GM12873 (cell line): ENCODE measurements at regions not wholly inside any gene's neighbourhood (a gene's known extent, or its start where the extent isn't known, plus 50 kb on each side); places are given as distances from the start of the nearest gene placed in this dataset.

ENCODE experiments used
- TF ChIP-seq, protein P1 (sequence below): IDR thresholded peaks from 2 replicates; pipeline ENCODE4 v1.5.1; 2012; ENCODE audit warnings: low read depth, mild to moderate bottlenecking, moderate library complexity, low read length, control low read depth; ENCODE audit not compliant: insufficient read depth; ENCODE audit errors: missing control alignments

DNA sequence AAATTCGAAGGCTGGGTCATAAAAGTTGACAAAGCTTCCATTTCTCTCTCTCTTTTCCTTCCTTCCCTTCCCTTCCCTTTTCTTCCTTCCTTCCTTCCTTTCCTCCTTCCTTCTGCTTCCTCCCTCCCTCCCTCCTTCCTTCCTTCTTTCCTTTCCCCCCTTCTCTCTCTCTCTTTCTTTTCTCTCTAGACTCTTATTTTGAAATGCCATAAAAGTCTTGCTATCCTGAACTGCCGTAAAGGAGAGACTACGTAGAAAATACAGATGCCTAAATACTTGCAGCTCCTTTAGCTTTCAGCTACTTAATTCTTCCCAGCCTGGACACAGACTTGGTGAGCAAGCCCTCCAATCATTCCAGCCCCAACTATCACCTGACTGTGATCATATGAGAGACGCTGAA, 1644.4 kb downstream of the FAM181B start:
- TF ChIP-seq, protein P1, sequence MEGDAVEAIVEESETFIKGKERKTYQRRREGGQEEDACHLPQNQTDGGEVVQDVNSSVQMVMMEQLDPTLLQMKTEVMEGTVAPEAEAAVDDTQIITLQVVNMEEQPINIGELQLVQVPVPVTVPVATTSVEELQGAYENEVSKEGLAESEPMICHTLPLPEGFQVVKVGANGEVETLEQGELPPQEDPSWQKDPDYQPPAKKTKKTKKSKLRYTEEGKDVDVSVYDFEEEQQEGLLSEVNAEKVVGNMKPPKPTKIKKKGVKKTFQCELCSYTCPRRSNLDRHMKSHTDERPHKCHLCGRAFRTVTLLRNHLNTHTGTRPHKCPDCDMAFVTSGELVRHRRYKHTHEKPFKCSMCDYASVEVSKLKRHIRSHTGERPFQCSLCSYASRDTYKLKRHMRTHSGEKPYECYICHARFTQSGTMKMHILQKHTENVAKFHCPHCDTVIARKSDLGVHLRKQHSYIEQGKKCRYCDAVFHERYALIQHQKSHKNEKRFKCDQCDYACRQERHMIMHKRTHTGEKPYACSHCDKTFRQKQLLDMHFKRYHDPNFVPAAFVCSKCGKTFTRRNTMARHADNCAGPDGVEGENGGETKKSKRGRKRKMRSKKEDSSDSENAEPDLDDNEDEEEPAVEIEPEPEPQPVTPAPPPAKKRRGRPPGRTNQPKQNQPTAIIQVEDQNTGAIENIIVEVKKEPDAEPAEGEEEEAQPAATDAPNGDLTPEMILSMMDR: no peak

DNA sequence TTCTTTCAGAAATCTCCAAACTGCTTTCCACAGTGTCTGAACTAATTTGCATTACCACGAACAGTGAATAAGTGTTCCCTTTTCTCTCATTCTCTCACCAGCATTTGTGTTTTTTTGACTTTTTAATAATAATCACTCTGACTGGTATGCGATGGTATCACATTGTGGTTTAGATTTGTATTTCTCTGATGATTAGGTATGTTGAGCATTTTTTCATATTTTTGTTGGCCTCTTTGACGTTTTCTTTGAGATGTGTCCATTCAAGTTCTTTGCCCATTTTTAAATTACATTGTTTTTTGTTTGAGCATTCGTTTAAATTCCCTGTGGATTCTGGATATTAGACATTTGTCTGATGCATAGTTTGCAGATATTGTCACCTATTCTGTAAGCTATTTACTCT, 1639.6 kb upstream of the TENM4 start:
- TF ChIP-seq, protein P1: no peak

DNA sequence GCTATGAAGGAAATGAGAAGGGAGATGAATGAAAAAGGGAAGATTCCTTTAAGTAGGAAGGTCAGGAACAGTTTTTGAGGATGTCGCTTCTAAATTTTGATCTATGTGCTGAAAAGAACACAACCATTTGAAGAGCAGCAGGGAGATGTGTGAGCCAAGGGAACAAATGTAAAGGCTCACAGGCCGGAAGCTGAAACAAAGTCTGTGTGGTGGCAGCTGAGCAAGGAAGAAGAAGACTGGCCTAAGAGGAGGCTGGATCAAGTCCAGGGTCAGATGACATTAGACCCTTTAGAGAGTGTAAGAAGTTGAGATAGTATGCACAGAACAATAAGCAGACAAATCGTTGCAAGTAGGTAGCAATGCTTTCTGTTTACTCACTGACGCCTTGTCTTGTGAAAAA, 1631.4 kb upstream of the TENM4 start:
- TF ChIP-seq, protein P1: no peak

DNA sequence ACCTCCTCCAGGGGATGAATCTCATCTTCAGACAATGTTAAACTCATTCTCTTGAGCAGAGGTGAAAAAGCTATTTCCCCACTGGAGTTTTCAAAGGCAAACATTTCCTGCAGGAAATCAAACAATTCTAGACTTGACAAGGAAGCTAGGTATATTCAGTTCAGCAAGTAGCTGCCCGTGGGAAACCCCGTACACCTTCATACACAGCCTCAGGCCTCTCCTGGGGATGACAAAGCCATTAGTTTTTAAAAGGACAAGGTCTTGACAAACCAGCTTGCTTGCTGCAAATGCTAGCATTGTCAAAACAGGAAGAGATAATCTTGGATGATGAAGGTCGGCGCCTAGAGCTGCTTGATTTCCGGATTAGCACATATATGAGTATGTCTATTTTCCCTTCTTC, 1630.8 kb upstream of the TENM4 start:
- TF ChIP-seq, protein P1: no peak

DNA sequence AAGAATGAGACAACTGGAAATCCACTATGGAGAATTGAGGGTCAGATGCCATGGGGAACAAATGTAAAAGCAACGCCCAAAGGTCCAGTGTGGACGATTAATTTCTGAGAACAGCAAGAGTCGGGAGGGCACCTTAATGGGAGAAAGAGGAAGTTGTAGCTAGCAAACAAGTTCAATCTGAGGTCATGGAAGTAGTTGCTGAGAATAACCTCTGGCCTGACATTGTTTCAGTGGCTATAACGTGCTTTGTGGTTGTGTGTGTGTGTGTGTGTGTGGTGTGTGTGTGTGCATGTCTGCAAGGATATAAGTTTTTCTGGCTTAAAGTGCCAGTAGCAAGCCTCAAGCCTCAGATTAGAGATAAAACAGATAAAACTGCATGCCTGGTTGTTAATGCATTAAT, 1630.1 kb upstream of the TENM4 start:
- TF ChIP-seq, protein P1: no peak

DNA sequence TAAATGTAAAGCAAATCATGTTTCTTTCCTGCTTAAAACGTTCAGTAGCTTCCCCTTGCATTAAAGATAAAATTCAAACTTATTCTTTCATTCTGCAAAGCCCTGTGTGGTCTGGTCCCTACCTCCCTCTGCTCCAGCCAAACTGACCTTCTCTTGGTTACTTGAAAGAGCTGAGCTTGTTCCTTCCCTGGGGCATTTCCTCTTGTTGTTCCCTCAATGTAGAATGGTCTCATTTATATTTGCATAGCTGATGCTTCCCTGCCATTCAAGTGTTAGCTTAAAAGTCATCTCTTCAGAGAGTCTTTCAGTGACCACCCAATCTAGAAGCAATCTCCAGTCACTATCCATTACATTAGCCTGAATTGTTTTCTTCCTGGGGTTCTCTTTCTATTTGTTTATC, 1618.5 kb upstream of the TENM4 start:
- TF ChIP-seq, protein P1: no peak

DNA sequence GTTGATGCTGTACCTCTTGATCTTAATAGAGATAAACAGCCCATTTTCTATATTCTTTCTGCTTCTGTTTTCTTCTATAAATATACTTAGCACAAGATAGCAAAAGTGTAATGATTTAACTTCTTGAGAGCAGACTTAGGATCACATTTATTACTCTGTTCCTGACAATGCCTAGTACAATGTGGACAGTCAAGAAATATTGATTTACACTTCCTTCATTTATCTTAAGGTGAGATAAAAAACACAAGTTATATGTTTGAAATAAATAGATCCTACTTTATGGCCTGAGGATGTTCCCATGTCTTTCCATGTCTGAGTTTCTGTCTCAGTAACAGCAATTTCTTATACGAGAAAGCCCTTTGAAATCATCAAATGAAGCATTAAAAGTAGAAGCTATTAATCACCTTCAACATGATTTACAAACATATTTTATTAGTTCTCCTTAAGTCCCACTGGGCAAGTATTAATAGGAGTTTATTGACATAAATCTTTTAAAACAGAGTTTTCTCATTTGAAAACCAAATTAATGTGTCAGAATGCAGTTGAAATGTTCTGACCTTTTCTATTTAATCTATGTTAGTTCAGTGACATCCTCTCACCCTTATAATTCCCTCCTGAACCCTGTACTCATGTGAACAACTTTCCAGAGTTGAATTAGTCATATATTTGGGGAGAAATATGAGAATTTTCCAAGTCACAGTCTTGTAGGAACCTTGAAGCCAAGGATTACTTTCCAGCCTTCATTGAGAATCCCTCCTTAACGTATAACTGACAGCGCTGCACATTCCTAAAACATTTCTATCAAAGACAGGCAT, 1611.7 kb upstream of the TENM4 start:
- TF ChIP-seq, protein P1: no peak
